ENCODE measurements at regions not wholly inside any gene's neighbourhood (a gene's known extent, or its start where the extent isn't known, plus 50 kb on each side); places are given as distances from the start of the nearest gene placed in this dataset.

- TF ChIP-seq CTCF (IDR thresholded peaks at IDR 0.05) (no peak), POLR2AphosphoS5 (IDR thresholded peaks at IDR 0.05) (no peak)
These were observed 155.8 kb downstream of the PPARGC1A start for GRCh38 chr4:23734000-23734399.

Measured in prostate gland (tissue), 2 donors.